ENCODE measurements at regions not wholly inside any gene's neighbourhood (a gene's known extent, or its start where the extent isn't known, plus 50 kb on each side); places are given as distances from the start of the nearest gene placed in this dataset.
A peak's percentile ranks its signal among the peaks of the same experiment; 100 is the strongest.

DNA sequence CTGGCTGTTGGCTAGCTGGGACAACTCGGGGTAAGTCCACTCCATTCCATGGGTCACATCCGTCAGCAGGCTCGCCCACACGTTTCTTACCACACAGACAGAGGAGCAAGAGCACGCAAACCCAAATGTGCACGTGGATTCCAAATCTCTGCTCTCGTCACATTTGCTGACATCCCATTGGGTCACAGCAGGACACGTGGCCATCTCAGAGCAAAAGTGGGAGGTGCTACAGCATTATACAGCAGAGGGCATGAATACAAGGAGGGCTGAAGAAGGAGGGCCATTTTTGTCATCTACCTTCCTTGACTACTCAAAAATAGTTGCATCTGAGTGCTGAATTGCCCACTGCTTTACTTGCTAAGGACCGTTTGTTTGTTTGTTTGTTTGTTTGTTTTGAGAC, 84.7 kb downstream of the RBBP6 start:
- no peak overlapping the region for H3K4me2 ChIP-seq (ENCODE audit: low read length, poor library complexity, severe bottlenecking)
- H2AK5ac ChIP-seq (ENCODE audit: low read length, severe bottlenecking), result no peak overlapping the region
- H4K91ac ChIP-seq (ENCODE audit: low read length), result no peak overlapping the region
- no peaks in the 10 kb centered on the region for H3K36me3 ChIP-seq (ENCODE audit: control insufficient read depth in 1 of 2, insufficient read depth in 2 of 2, low read depth in 1 of 2, low read length in 2 of 2)
- H2AFZ ChIP-seq (ENCODE audit: low read depth, low read length), result no peak overlapping the region
- no peaks in the 10 kb centered on the region for H3K27me3 ChIP-seq (ENCODE audit: control insufficient read depth in 1 of 2, insufficient read depth in 1 of 2, low read length in 2 of 2)
- DNase-seq, result no peak
- no peaks in the 10 kb centered on the region for H3K79me1 ChIP-seq (replicated peaks; ENCODE audit: low read length, poor library complexity, severe bottlenecking)
- H2BK15ac ChIP-seq (ENCODE audit: low read depth, poor library complexity, severe bottlenecking), result no peak overlapping the region
- H3K4ac ChIP-seq (ENCODE audit: low read depth in 1 of 2, low read length in 2 of 2), result no peak overlapping the region
- H3K4me1 ChIP-seq (ENCODE audit: control insufficient read depth, insufficient read depth, low read depth, low read length), result peaks cover 1% of the 10 kb centered on the region
- H3K9me3 ChIP-seq (ENCODE audit: control insufficient read depth, low read length), result no peaks in the 10 kb centered on the region
- whole genome bisulfite sequencing, result 85% methylated on average over 8 of the region's 9 CpGs
- no peak overlapping the region for H2BK120ac ChIP-seq (ENCODE audit: low read depth, low read length)
- H3K27ac ChIP-seq (ENCODE audit: low read length, poor library complexity, severe bottlenecking), result no peak overlapping the region
- H3K4me3 ChIP-seq (ENCODE audit: insufficient read depth in 1 of 2, low read depth in 1 of 2, low read length in 2 of 2), result no peak overlapping the region
- H4K8ac ChIP-seq (ENCODE audit: low read length), result no peak overlapping the region
- no peak overlapping the region for H3K18ac ChIP-seq (ENCODE audit: low read depth in 1 of 2, low read length in 2 of 2)
- no peak overlapping the region for H2BK5ac ChIP-seq (ENCODE audit: low read depth, low read length, poor library complexity, severe bottlenecking)
- no peak overlapping the region for H3K9ac ChIP-seq (ENCODE audit: low read length)
- no peak overlapping the region for H2BK12ac ChIP-seq (ENCODE audit: low read length in 2 of 2)
- no peak overlapping the region for H3K14ac ChIP-seq (ENCODE audit: low read length in 2 of 2)
- H3K23ac ChIP-seq (ENCODE audit: low read length in 2 of 2), result no peak overlapping the region

DNA sequence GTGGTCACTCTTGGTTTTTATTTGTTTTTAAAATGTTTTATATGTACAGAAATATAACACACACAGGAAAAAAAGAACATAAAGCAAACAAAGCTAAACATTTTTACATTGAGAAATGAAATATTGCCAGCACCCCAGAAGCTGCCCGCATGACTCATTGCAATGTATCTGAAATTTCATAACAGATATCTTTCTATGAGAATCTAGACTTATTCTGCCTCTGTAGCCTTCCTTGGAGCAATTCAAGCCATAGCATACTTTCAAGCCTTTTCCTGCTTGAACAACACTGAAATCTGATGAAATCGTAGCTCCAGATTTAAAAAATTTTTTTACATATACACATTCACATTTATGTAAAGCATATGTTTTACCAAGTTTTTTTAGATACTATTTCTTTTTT, 86.9 kb downstream of the RBBP6 start:
- H3K23ac ChIP-seq (ENCODE audit: low read length in 2 of 2), result no peak overlapping the region
- no peaks in the 10 kb centered on the region for H3K27me3 ChIP-seq (ENCODE audit: control insufficient read depth in 1 of 2, insufficient read depth in 1 of 2, low read length in 2 of 2)
- no peak overlapping the region for H3K4ac ChIP-seq (ENCODE audit: low read depth in 1 of 2, low read length in 2 of 2)
- H3K27ac ChIP-seq (ENCODE audit: low read length, poor library complexity, severe bottlenecking), result no peak overlapping the region
- H3K36me3 ChIP-seq (ENCODE audit: control insufficient read depth in 1 of 2, insufficient read depth in 2 of 2, low read depth in 1 of 2, low read length in 2 of 2), result no peaks in the 10 kb centered on the region
- no peak overlapping the region for H2BK5ac ChIP-seq (ENCODE audit: low read depth, low read length, poor library complexity, severe bottlenecking)
- no peak overlapping the region for H2BK12ac ChIP-seq (ENCODE audit: low read length in 2 of 2)
- WGBS, result 89% methylated on average over 1 of the region's 2 CpGs
- no peaks in the 10 kb centered on the region for H3K79me1 ChIP-seq (replicated peaks; ENCODE audit: low read length, poor library complexity, severe bottlenecking)
- H3K14ac ChIP-seq (ENCODE audit: low read length in 2 of 2), result no peak overlapping the region
- H2AK5ac ChIP-seq (ENCODE audit: low read length, severe bottlenecking), result no peak overlapping the region
- H3K4me2 ChIP-seq (ENCODE audit: low read length, poor library complexity, severe bottlenecking), result no peak overlapping the region
- H3K9me3 ChIP-seq (ENCODE audit: control insufficient read depth, low read length), result no peaks in the 10 kb centered on the region
- no peak overlapping the region for H4K8ac ChIP-seq (ENCODE audit: low read length)
- no peak overlapping the region for H3K18ac ChIP-seq (ENCODE audit: low read depth in 1 of 2, low read length in 2 of 2)
- H2BK15ac ChIP-seq (ENCODE audit: low read depth, poor library complexity, severe bottlenecking), result no peak overlapping the region
- no peak overlapping the region for H3K4me3 ChIP-seq (ENCODE audit: insufficient read depth in 1 of 2, low read depth in 1 of 2, low read length in 2 of 2)
- H2BK120ac ChIP-seq (ENCODE audit: low read depth, low read length), result no peak overlapping the region
- peaks cover 1% of the 10 kb centered on the region for H3K4me1 ChIP-seq (ENCODE audit: control insufficient read depth, insufficient read depth, low read depth, low read length)
- peak; percentile 40 for DNase-seq
- H3K9ac ChIP-seq (ENCODE audit: low read length), result no peak overlapping the region
- H4K91ac ChIP-seq (ENCODE audit: low read length), result no peak overlapping the region
- H2AFZ ChIP-seq (ENCODE audit: low read depth, low read length), result no peak overlapping the region

DNA sequence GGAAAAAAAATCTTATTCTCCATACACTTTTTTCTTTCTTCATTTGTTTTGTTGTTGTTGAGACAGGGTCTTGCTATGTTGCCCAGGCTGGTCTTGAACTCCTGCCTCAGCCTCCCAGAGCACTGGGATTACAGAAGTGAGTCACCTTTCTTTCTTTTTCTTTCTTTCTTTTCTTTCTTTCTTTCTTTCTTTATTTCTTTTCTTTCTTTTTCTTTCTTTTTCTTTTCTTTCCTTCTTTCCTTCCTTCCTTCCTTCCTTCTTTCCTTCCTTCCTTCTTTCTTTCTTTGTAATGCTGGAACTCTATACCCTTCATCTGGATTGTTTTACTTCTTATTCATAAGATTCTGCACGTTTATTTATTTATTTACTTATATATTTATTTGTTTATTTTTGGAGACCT, 94.5 kb upstream of the TNRC6A start:
- no peak overlapping the region for H3K4me2 ChIP-seq (ENCODE audit: low read length, poor library complexity, severe bottlenecking)
- H2AK5ac ChIP-seq (ENCODE audit: low read length, severe bottlenecking), result no peak overlapping the region
- no peaks in the 10 kb centered on the region for H3K27me3 ChIP-seq (ENCODE audit: control insufficient read depth in 1 of 2, insufficient read depth in 1 of 2, low read length in 2 of 2)
- no peak overlapping the region for H3K4ac ChIP-seq (ENCODE audit: low read depth in 1 of 2, low read length in 2 of 2)
- no peak overlapping the region for H3K4me3 ChIP-seq (ENCODE audit: insufficient read depth in 1 of 2, low read depth in 1 of 2, low read length in 2 of 2)
- no peak overlapping the region for H2AFZ ChIP-seq (ENCODE audit: low read depth, low read length)
- H2BK12ac ChIP-seq (ENCODE audit: low read length in 2 of 2), result no peak overlapping the region
- WGBS, result no CpG with 5 or more reads among the region's 1 CpG
- no peak overlapping the region for H3K23ac ChIP-seq (ENCODE audit: low read length in 2 of 2)
- H2BK15ac ChIP-seq (ENCODE audit: low read depth, poor library complexity, severe bottlenecking), result no peak overlapping the region
- H3K9me3 ChIP-seq (ENCODE audit: control insufficient read depth, low read length), result no peaks in the 10 kb centered on the region
- no peak overlapping the region for H4K8ac ChIP-seq (ENCODE audit: low read length)
- H3K9ac ChIP-seq (ENCODE audit: low read length), result no peak overlapping the region
- no peak overlapping the region for H3K14ac ChIP-seq (ENCODE audit: low read length in 2 of 2)
- no peak overlapping the region for H2BK120ac ChIP-seq (ENCODE audit: low read depth, low read length)
- DNase-seq, result no peak
- H3K4me1 ChIP-seq (ENCODE audit: control insufficient read depth, insufficient read depth, low read depth, low read length), result no peaks in the 10 kb centered on the region
- no peaks in the 10 kb centered on the region for H3K79me1 ChIP-seq (replicated peaks; ENCODE audit: low read length, poor library complexity, severe bottlenecking)
- no peak overlapping the region for H3K18ac ChIP-seq (ENCODE audit: low read depth in 1 of 2, low read length in 2 of 2)
- H4K91ac ChIP-seq (ENCODE audit: low read length), result no peak overlapping the region
- H3K27ac ChIP-seq (ENCODE audit: low read length, poor library complexity, severe bottlenecking), result no peak overlapping the region
- H3K36me3 ChIP-seq (ENCODE audit: control insufficient read depth in 1 of 2, insufficient read depth in 2 of 2, low read depth in 1 of 2, low read length in 2 of 2), result no peaks in the 10 kb centered on the region
- no peak overlapping the region for H2BK5ac ChIP-seq (ENCODE audit: low read depth, low read length, poor library complexity, severe bottlenecking)

DNA sequence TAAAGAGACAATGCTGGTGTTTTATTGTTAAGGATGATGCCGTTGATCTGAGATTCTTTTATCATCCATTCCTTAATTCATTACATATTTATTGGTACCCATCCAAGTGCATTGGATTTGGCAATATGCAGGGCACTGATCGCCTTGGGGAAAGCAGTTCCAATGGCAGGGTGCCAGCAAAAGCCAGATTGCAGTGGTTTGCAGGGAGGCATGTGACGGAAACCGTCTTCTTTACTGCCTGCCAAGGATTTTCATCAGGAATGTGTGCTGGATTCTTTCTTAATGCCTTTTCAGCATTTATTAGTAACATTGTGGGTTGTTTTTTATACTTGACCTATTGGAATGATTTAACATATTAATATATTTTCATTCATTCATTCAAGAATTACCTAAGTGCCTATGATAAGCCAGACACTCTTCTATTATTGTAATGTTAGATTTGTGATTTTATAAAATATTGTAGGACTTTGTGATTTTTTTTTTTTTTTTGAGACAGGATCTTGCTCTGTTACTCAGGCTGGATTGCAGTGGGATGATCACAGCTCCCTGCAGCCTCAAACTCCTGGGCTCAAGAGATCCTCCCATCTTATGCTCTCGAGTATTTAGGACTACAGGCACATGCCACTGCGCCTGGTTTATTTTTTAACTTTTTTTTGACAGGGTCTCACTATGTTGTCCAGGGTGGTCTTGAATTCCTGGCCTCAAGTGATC, 93.4 kb upstream of the TNRC6A start:
- Histone ChIP-seq H2AK5ac (ENCODE audit: low read length, severe bottlenecking) (no peak overlapping the region), H2BK12ac (ENCODE audit: low read length in 2 of 2) (peak overlapping the region in 1 of 2 experiments; percentile 87), H3K9ac (ENCODE audit: low read length) (peak overlapping the region; percentile 77), H3K79me1 (replicated peaks; ENCODE audit: low read length, poor library complexity, severe bottlenecking) (no peaks in the 10 kb centered on the region), H4K91ac (ENCODE audit: low read length) (no peak overlapping the region), H3K14ac (ENCODE audit: low read length in 2 of 2) (no peak overlapping the region), H3K23ac (ENCODE audit: low read length in 2 of 2) (no peak overlapping the region), H3K4me1 (ENCODE audit: control insufficient read depth, insufficient read depth, low read depth, low read length) (no peaks in the 10 kb centered on the region), H3K4ac (ENCODE audit: low read depth in 1 of 2, low read length in 2 of 2) (peak overlapping the region in 1 of 2 experiments; percentile 52), H3K4me2 (ENCODE audit: low read length, poor library complexity, severe bottlenecking) (peak overlapping the region; percentile 34), H3K27me3 (ENCODE audit: control insufficient read depth in 1 of 2, insufficient read depth in 1 of 2, low read length in 2 of 2) (no peaks in the 10 kb centered on the region), H2BK120ac (ENCODE audit: low read depth, low read length) (peak overlapping the region; percentile 77), H3K27ac (ENCODE audit: low read length, poor library complexity, severe bottlenecking) (peak overlapping the region; percentile 84), H2BK15ac (ENCODE audit: low read depth, poor library complexity, severe bottlenecking) (no peak overlapping the region), H3K18ac (ENCODE audit: low read depth in 1 of 2, low read length in 2 of 2) (peak overlapping the region in 1 of 2 experiments; percentile 59), H2AFZ (ENCODE audit: low read depth, low read length) (no peak overlapping the region), H3K36me3 (ENCODE audit: control insufficient read depth in 1 of 2, insufficient read depth in 2 of 2, low read depth in 1 of 2, low read length in 2 of 2) (no peaks in the 10 kb centered on the region), H3K4me3 (ENCODE audit: insufficient read depth in 1 of 2, low read depth in 1 of 2, low read length in 2 of 2) (no peak overlapping the region), H3K9me3 (ENCODE audit: control insufficient read depth, low read length) (no peaks in the 10 kb centered on the region), H2BK5ac (ENCODE audit: low read depth, low read length, poor library complexity, severe bottlenecking) (no peak overlapping the region), H4K8ac (ENCODE audit: low read length) (no peak overlapping the region)
- DNase-seq, result peak; percentile 87
- WGBS, result 30% methylated on average over 5 of the region's 6 CpGs
